ENCODE measurements at regions not wholly inside any gene's neighbourhood (a gene's known extent, or its start where the extent isn't known, plus 50 kb on each side); places are given as distances from the start of the nearest gene placed in this dataset.

DNA sequence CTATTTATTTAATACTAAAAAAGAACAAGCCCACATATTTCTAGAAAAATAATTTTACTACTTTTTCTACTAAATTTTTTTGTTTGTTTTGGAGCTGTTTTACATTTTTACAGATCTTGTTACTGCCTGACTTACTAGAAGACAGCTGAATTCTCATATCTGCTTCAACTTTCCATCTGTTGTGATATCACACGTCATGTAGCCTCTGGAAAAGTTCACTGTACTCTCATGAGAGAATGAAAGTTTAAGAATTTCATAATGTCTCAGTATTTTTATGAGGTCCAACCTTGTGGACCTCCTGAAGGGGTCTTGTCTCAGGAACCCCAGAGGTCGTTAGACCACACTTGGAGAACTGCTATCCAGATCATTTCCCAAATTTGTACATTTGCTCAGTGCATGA, 81.7 kb upstream of the MTHFD1L start:
- TF ChIP-seq POLR2A (IDR thresholded peaks at IDR 0.05) = no peak
- TF ChIP-seq, protein P1, sequence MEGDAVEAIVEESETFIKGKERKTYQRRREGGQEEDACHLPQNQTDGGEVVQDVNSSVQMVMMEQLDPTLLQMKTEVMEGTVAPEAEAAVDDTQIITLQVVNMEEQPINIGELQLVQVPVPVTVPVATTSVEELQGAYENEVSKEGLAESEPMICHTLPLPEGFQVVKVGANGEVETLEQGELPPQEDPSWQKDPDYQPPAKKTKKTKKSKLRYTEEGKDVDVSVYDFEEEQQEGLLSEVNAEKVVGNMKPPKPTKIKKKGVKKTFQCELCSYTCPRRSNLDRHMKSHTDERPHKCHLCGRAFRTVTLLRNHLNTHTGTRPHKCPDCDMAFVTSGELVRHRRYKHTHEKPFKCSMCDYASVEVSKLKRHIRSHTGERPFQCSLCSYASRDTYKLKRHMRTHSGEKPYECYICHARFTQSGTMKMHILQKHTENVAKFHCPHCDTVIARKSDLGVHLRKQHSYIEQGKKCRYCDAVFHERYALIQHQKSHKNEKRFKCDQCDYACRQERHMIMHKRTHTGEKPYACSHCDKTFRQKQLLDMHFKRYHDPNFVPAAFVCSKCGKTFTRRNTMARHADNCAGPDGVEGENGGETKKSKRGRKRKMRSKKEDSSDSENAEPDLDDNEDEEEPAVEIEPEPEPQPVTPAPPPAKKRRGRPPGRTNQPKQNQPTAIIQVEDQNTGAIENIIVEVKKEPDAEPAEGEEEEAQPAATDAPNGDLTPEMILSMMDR (IDR thresholded peaks at IDR 0.05) = no peak

Data from testis (tissue), 2 donors.